ENCODE measurements at regions not wholly inside any gene's neighbourhood (a gene's known extent, or its start where the extent isn't known, plus 50 kb on each side); places are given as distances from the start of the nearest gene placed in this dataset.

- TF ChIP-seq CTCF (conservative IDR thresholded peaks at IDR 0.05; ENCODE audit: low read depth, low read length), result peak; percentile 63
- Histone ChIP-seq H3K27me3 (ENCODE audit: insufficient read depth, low read depth) (no peaks in the 10 kb centered on the region), H3K4me2 (no peak overlapping the region)
Measured at GRCh38 chr5:77560677-77561263, 68.7 kb upstream of the WDR41 start.

GRCh38 chr5:77558266-77558665 lies 66.2 kb upstream of the WDR41 start:
- no peak overlapping the region for H3K4me2 ChIP-seq
- no peaks in the 10 kb centered on the region for H4K20me1 ChIP-seq (ENCODE audit: insufficient read depth)
- H3K4me3 ChIP-seq (IDR thresholded peaks at IDR 0.05; ENCODE audit: insufficient read depth, low read depth, low read length), result no peak overlapping the region
- H3K27me3 ChIP-seq (ENCODE audit: insufficient read depth, low read depth), result no peaks in the 10 kb centered on the region
- H3K9ac ChIP-seq, result no peak overlapping the region
- H3K36me3 ChIP-seq (ENCODE audit: insufficient read depth), result no peaks in the 10 kb centered on the region
- no peak overlapping the region for H3K27ac ChIP-seq
- no peak for TF ChIP-seq CTCF (conservative IDR thresholded peaks at IDR 0.05; ENCODE audit: low read depth, low read length)
- H3K4me1 ChIP-seq (ENCODE audit: low read depth, poor library complexity, severe bottlenecking), result no peaks in the 10 kb centered on the region
- H3K79me2 ChIP-seq (ENCODE audit: insufficient read depth, low read depth), result no peaks in the 10 kb centered on the region
- no peak overlapping the region for H2AFZ ChIP-seq (ENCODE audit: low read depth)

More at GRCh38 chr5:77560677-77561263, 68.7 kb upstream of the WDR41 start:
- H3K79me2 ChIP-seq (ENCODE audit: insufficient read depth, low read depth), result no peaks in the 10 kb centered on the region
- no peaks in the 10 kb centered on the region for H4K20me1 ChIP-seq (ENCODE audit: insufficient read depth)
- H3K27ac ChIP-seq, result no peak overlapping the region
- no peak overlapping the region for H3K4me3 ChIP-seq (IDR thresholded peaks at IDR 0.05; ENCODE audit: insufficient read depth, low read depth, low read length)
- H3K36me3 ChIP-seq (ENCODE audit: insufficient read depth), result no peaks in the 10 kb centered on the region
- no peaks in the 10 kb centered on the region for H3K4me1 ChIP-seq (ENCODE audit: low read depth, poor library complexity, severe bottlenecking)
- H2AFZ ChIP-seq (ENCODE audit: low read depth), result no peak overlapping the region
- H3K9ac ChIP-seq, result no peak overlapping the region

DNA sequence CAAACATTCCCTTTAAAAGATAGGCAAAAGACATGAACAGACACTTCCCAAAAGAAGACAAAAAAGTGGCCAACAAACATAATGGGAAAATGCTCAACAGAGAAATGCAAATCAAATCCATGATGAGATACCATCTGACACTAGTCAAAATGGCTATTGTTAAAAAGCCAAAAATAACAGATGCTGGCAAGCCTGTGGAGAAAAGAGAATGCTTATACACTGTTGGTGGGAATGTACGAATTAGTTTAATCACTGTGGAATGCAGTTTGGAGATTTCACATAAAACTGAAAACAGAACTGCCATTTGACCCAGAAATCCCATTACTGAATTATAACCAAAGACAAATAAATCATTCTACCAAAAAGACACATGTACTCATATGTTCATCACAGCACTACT lies 58.3 kb upstream of the WDR41 start:
- Histone ChIP-seq H3K9ac (no peak overlapping the region), H3K36me3 (ENCODE audit: insufficient read depth) (no peaks in the 10 kb centered on the region), H3K27me3 (ENCODE audit: insufficient read depth, low read depth) (no peaks in the 10 kb centered on the region), H3K79me2 (ENCODE audit: insufficient read depth, low read depth) (no peaks in the 10 kb centered on the region), H4K20me1 (ENCODE audit: insufficient read depth) (no peaks in the 10 kb centered on the region), H3K27ac (no peak overlapping the region), H3K4me1 (ENCODE audit: low read depth, poor library complexity, severe bottlenecking) (no peaks in the 10 kb centered on the region), H3K4me2 (no peak overlapping the region), H2AFZ (ENCODE audit: low read depth) (no peak overlapping the region), H3K4me3 (IDR thresholded peaks at IDR 0.05; ENCODE audit: insufficient read depth, low read depth, low read length) (no peak overlapping the region)
- no peak for TF ChIP-seq CTCF (conservative IDR thresholded peaks at IDR 0.05; ENCODE audit: low read depth, low read length)

- Histone ChIP-seq H3K27ac (no peak overlapping the region), H3K9ac (no peak overlapping the region), H3K36me3 (ENCODE audit: insufficient read depth) (no peaks in the 10 kb centered on the region), H4K20me1 (ENCODE audit: insufficient read depth) (no peaks in the 10 kb centered on the region), H2AFZ (ENCODE audit: low read depth) (no peak overlapping the region), H3K4me3 (IDR thresholded peaks at IDR 0.05; ENCODE audit: insufficient read depth, low read depth, low read length) (no peak overlapping the region), H3K4me1 (ENCODE audit: low read depth, poor library complexity, severe bottlenecking) (no peaks in the 10 kb centered on the region), H3K79me2 (ENCODE audit: insufficient read depth, low read depth) (no peaks in the 10 kb centered on the region), H3K4me2 (no peak overlapping the region), H3K27me3 (ENCODE audit: insufficient read depth, low read depth) (no peaks in the 10 kb centered on the region)
- no peak for TF ChIP-seq CTCF (conservative IDR thresholded peaks at IDR 0.05; ENCODE audit: low read depth, low read length)
Measured at GRCh38 chr5:77545285-77545684, 53.2 kb upstream of the WDR41 start.
